Loucy (cell line): ENCODE measurements at regions not wholly inside any gene's neighbourhood (a gene's known extent, or its start where the extent isn't known, plus 50 kb on each side); places are given as distances from the start of the nearest gene placed in this dataset.

Experiments
- H2AFZ ChIP-seq: fragments of 200-600 bp; sonication (generic); 2 replicates; pipeline ENCODE4 v1.6.0; 2016; ENCODE audit warnings: antibody characterized with exemption, mild to moderate bottlenecking, low read length, moderate library complexity
- H3F3A ChIP-seq: fragments of 200-600 bp; 2 replicates; pipeline ENCODE4 v1.6.0; 2016; ENCODE audit warnings: antibody characterized with exemption, low read depth, mild to moderate bottlenecking
- H3K27me3 ChIP-seq: fragments of 200-600 bp; sonication (generic); 2 replicates; pipeline ENCODE4 v1.6.1; 2014; ENCODE audit warnings: low read length, mild to moderate bottlenecking; ENCODE audit not compliant: insufficient read depth, poor library complexity, severe bottlenecking
- H3K36me3 ChIP-seq: fragments of 200-600 bp; sonication (generic); 2 replicates; pipeline ENCODE4 v1.6.1; 2016; ENCODE audit warnings: low read length; ENCODE audit not compliant: insufficient read depth
- H3K4me1 ChIP-seq: fragments of 200-600 bp; sonication (generic); 2 replicates; pipeline ENCODE4 v1.5.1; 2014; ENCODE audit warnings: low read length, mild to moderate bottlenecking; ENCODE audit not compliant: insufficient read depth, poor library complexity, severe bottlenecking
- H3K4me2 ChIP-seq: fragments of 200-600 bp; sonication (generic); 2 replicates; pipeline ENCODE4 v1.6.0; 2014; ENCODE audit warnings: antibody characterized with exemption, low read length, low read depth, mild to moderate bottlenecking; ENCODE audit not compliant: poor library complexity, severe bottlenecking
- H3K4me3 ChIP-seq: fragments of 200-600 bp; sonication (generic); 2 replicates; pipeline ENCODE4 v1.5.1; 2014; ENCODE audit warnings: low read length, mild to moderate bottlenecking, mixed read lengths; ENCODE audit not compliant: poor library complexity, severe bottlenecking
- H3K79me2 ChIP-seq: fragments of 200-600 bp; sonication (generic); 2 replicates; pipeline ENCODE4 v1.6.1; 2014; ENCODE audit warnings: low read length; ENCODE audit not compliant: insufficient read depth
- H3K9ac ChIP-seq: fragments of 200-600 bp; sonication (generic); 2 replicates; pipeline ENCODE4 v1.6.0; 2014; ENCODE audit warnings: mild to moderate bottlenecking, low read depth, low read length, moderate library complexity; ENCODE audit not compliant: poor library complexity, severe bottlenecking
- H3K9me2 ChIP-seq: fragments of 200-600 bp; sonication (generic); replicated peaks from 2 replicates; pipeline ENCODE4 v1.6.1; 2016; ENCODE audit warnings: low read depth, low read length, mixed read lengths
- H3K9me3 ChIP-seq: fragments of 200-600 bp; sonication (generic); 2 replicates; pipeline ENCODE4 v1.6.1; 2014; ENCODE audit warnings: mild to moderate bottlenecking, antibody characterized with exemption, low read length, low read depth; ENCODE audit not compliant: insufficient read depth
- H4K20me1 ChIP-seq: fragments of 200-600 bp; sonication (generic); 2 replicates; pipeline ENCODE4 v1.6.0; 2014; ENCODE audit warnings: antibody characterized with exemption, low read length, mild to moderate bottlenecking; ENCODE audit not compliant: insufficient read depth, poor library complexity, severe bottlenecking
- EZH2phosphoT487 ChIP-seq: fragments of 200-600 bp; IDR thresholded peaks from 2 replicates; pipeline ENCODE4 v1.6.1; 2018; ENCODE audit warnings: antibody characterized with exemption, mild to moderate bottlenecking, moderate library complexity, borderline replicate concordance
- TF ChIP-seq, protein P1 (sequence below): fragments of 200-600 bp; sonication (generic); conservative IDR thresholded peaks from 2 replicates; pipeline ENCODE4 v1.5.1; 2014; ENCODE audit warnings: mild to moderate bottlenecking, antibody characterized with exemption, low read length

- H3K79me2 ChIP-seq, result no peaks in the 10 kb centered on the region
- no peaks in the 10 kb centered on the region for H3K36me3 ChIP-seq
- H3K4me3 ChIP-seq, result no peak overlapping the region
- H3K4me1 ChIP-seq, result no peaks in the 10 kb centered on the region
- H3K27me3 ChIP-seq, result no peaks in the 10 kb centered on the region
- H4K20me1 ChIP-seq, result no peaks in the 10 kb centered on the region
- no peak overlapping the region for H2AFZ ChIP-seq
- H3F3A ChIP-seq, result no peaks in the 10 kb centered on the region
- H3K9me2 ChIP-seq, result no peaks in the 10 kb centered on the region
- no peak overlapping the region for H3K9ac ChIP-seq
- TF ChIP-seq, protein P1, sequence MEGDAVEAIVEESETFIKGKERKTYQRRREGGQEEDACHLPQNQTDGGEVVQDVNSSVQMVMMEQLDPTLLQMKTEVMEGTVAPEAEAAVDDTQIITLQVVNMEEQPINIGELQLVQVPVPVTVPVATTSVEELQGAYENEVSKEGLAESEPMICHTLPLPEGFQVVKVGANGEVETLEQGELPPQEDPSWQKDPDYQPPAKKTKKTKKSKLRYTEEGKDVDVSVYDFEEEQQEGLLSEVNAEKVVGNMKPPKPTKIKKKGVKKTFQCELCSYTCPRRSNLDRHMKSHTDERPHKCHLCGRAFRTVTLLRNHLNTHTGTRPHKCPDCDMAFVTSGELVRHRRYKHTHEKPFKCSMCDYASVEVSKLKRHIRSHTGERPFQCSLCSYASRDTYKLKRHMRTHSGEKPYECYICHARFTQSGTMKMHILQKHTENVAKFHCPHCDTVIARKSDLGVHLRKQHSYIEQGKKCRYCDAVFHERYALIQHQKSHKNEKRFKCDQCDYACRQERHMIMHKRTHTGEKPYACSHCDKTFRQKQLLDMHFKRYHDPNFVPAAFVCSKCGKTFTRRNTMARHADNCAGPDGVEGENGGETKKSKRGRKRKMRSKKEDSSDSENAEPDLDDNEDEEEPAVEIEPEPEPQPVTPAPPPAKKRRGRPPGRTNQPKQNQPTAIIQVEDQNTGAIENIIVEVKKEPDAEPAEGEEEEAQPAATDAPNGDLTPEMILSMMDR, result no peak
- no peak for TF ChIP-seq EZH2phosphoT487
- no peak overlapping the region for H3K4me2 ChIP-seq
- H3K9me3 ChIP-seq, result no peaks in the 10 kb centered on the region
Observed at GRCh38 chr18:56267334-56267733, 371.1 kb downstream of the TXNL1 start.

DNA sequence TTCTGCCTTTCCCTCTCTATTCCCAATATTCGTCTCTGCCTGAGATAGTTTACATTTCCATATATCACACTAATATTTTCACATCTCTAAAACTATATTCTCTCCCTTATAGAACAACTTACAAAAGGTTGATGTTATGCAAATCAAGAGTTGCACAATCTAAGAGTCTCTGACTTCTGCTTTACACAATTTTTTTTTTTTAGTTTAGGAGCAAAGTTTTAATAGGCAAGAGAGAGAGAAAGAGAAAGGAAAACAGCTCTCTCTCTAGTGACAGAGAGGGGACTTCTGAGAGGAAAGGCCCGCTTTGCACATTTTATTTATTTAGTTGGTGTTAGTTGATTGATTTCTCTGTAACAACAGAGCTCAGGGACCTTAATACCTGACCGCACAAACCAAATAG, 380.2 kb downstream of the TXNL1 start:
- Histone ChIP-seq H3K27me3 (no peaks in the 10 kb centered on the region), H3K4me2 (no peak overlapping the region), H3K4me1 (no peaks in the 10 kb centered on the region), H3K9me3 (no peaks in the 10 kb centered on the region), H3F3A (no peaks in the 10 kb centered on the region), H2AFZ (no peak overlapping the region), H4K20me1 (no peaks in the 10 kb centered on the region), H3K9me2 (no peaks in the 10 kb centered on the region), H3K36me3 (no peaks in the 10 kb centered on the region), H3K79me2 (no peaks in the 10 kb centered on the region), H3K9ac (no peak overlapping the region), H3K4me3 (no peak overlapping the region)
- TF ChIP-seq, protein P1, result no peak
- no peak for TF ChIP-seq EZH2phosphoT487

- no peak overlapping the region for H3K4me2 ChIP-seq
- no peaks in the 10 kb centered on the region for H3K79me2 ChIP-seq
- TF ChIP-seq, protein P1, result no peak
- TF ChIP-seq EZH2phosphoT487, result no peak
- no peak overlapping the region for H2AFZ ChIP-seq
- H3K9ac ChIP-seq, result no peak overlapping the region
- no peaks in the 10 kb centered on the region for H3K9me2 ChIP-seq
- no peaks in the 10 kb centered on the region for H3K4me1 ChIP-seq
- no peak overlapping the region for H3K4me3 ChIP-seq
- H3K9me3 ChIP-seq, result no peaks in the 10 kb centered on the region
- H3K27me3 ChIP-seq, result no peaks in the 10 kb centered on the region
- no peaks in the 10 kb centered on the region for H3F3A ChIP-seq
- H3K36me3 ChIP-seq, result no peaks in the 10 kb centered on the region
- no peaks in the 10 kb centered on the region for H4K20me1 ChIP-seq
Observed at GRCh38 chr18:56257205-56257604, 381.2 kb downstream of the TXNL1 start.
